ENCODE measurements at regions not wholly inside any gene's neighbourhood (a gene's known extent, or its start where the extent isn't known, plus 50 kb on each side); places are given as distances from the start of the nearest gene placed in this dataset.

GRCh38 chr12:3968523-3968922 is 95.3 kb upstream of the PARP11 start:
- in situ Hi-C loops (cut with MboI; ENCODE audit: low pct_unique_long_range_greater_than_20kb, low sequenced_read_pairs, unreplicated experiment), result no loop called here

DNA sequence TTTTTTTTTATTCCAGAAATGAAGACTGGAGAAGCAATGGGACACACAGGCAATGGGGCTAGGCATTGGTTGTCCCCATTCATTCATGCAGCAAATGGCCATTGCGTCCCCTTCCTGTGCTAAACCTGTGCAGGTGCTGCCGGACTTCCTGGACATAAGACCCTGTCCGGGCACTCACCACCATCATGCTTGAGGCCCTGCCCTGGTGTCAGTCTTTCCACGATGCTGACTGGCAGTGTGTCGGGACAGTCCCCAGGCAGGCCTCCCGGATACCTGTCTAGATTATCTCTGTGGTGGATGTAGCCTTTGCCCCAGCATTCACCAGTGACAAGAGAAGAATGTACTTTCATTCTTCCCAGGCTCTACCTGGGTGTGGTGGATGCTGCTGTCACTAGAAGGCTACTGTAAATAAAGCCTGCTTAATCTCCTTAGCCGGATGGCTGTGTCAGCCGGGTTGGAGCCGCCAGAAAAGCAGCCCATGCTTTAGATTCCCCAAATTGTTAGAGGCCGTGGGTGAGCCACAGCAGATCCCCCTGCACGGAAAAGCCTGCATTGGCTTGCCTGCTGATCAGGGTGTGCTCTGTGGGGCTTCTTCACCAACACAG is 94.5 kb upstream of the PARP11 start:
- in situ Hi-C loops (cut with MboI; ENCODE audit: low pct_unique_long_range_greater_than_20kb, low sequenced_read_pairs, unreplicated experiment), result no loop called here
- no peak for DNase-seq (ENCODE audit: low spot score)
- TF ChIP-seq CTCF (IDR thresholded peaks at IDR 0.05; ENCODE audit: extremely low read depth, insufficient read depth, missing control alignments), result no peak

More at GRCh38 chr12:3968523-3968922, 95.3 kb upstream of the PARP11 start:
- DNase-seq (ENCODE audit: low spot score), result no peak
- TF ChIP-seq CTCF (IDR thresholded peaks at IDR 0.05; ENCODE audit: extremely low read depth, insufficient read depth, missing control alignments), result no peak

DNA sequence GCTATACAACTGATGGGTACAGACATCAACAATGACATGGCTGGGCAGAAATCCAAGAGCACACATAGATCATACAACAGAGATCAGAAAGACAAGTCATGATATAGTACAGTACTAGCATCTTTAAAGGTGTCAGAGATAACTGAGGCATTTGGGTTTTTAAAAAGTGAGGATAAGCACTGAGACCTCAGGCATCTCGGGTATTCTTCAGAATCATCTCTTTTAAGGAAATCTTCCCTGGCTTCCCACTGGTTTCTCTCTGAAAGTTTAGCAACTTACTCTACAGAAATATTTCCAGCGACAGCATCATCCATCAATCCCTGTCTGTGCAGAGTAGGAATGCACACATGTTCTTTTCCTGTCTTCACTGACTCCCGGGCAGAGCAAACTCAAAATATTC is 93.2 kb upstream of the PARP11 start:
- TF ChIP-seq CTCF (IDR thresholded peaks at IDR 0.05; ENCODE audit: extremely low read depth, insufficient read depth, missing control alignments), result no peak
- no peak for DNase-seq (ENCODE audit: low spot score)
- in situ Hi-C loops (cut with MboI; ENCODE audit: low pct_unique_long_range_greater_than_20kb, low sequenced_read_pairs, unreplicated experiment), result no loop called here

- in situ Hi-C loops (cut with MboI; ENCODE audit: low pct_unique_long_range_greater_than_20kb, low sequenced_read_pairs, unreplicated experiment), result no loop called here
These were observed 91.8 kb upstream of the PARP11 start for GRCh38 chr12:3965046-3965445.

GRCh38 chr12:3964439-3964838 is 91.2 kb upstream of the PARP11 start:
- DNase-seq (ENCODE audit: low spot score), result peak; percentile 65
- peak; percentile 65 for TF ChIP-seq CTCF (IDR thresholded peaks at IDR 0.05; ENCODE audit: extremely low read depth, insufficient read depth, missing control alignments)
- in situ Hi-C loops (cut with MboI; ENCODE audit: low pct_unique_long_range_greater_than_20kb, low sequenced_read_pairs, unreplicated experiment), result no loop called here

More at GRCh38 chr12:3965046-3965445, 91.8 kb upstream of the PARP11 start:
- no peak for DNase-seq (ENCODE audit: low spot score)
- no peak for TF ChIP-seq CTCF (IDR thresholded peaks at IDR 0.05; ENCODE audit: extremely low read depth, insufficient read depth, missing control alignments)

GRCh38 chr12:3962631-3963483 is 89.7 kb upstream of the PARP11 start:
- DNase-seq (ENCODE audit: low spot score), result no peak
- in situ Hi-C loops (cut with MboI; ENCODE audit: low pct_unique_long_range_greater_than_20kb, low sequenced_read_pairs, unreplicated experiment), result no loop called here
- TF ChIP-seq CTCF (IDR thresholded peaks at IDR 0.05; ENCODE audit: extremely low read depth, insufficient read depth, missing control alignments), result no peak
